ENCODE measurements at regions not wholly inside any gene's neighbourhood (a gene's known extent, or its start where the extent isn't known, plus 50 kb on each side); places are given as distances from the start of the nearest gene placed in this dataset.

GRCh38 chr11:15339302-15339701, 224.6 kb downstream of the INSC start (continued):
- no peak for TF ChIP-seq MITF (IDR thresholded peaks at IDR 0.05)
- no peak for TF ChIP-seq GTF2A2 (tag; IDR thresholded peaks at IDR 0.05)
- TF ChIP-seq ZBTB11 (CRISPR knock-in tag; IDR thresholded peaks at IDR 0.05) = no peak
- no peak for TF ChIP-seq CHD7 (IDR thresholded peaks at IDR 0.05; ENCODE audit: low read depth, low read length)
- TF ChIP-seq HMGN3 (IDR thresholded peaks at IDR 0.05; ENCODE audit: borderline replicate concordance, extremely low read depth, insufficient read length, low read depth, low read length) = no peak
- TF ChIP-seq CAMTA2 (CRISPR knock-in tag; conservative IDR thresholded peaks at IDR 0.05) = no peak
- TF ChIP-seq ZMIZ1 (IDR thresholded peaks at IDR 0.05; ENCODE audit: low read depth in 2 of 2, low read length in 2 of 2) = no peak
